Keratinocyte (primary cell): ENCODE measurements at regions not wholly inside any gene's neighbourhood (a gene's known extent, or its start where the extent isn't known, plus 50 kb on each side); places are given as distances from the start of the nearest gene placed in this dataset.

Experiments used
- CTCF ChIP-seq, 3 experiments: IDR thresholded peaks in 1 of 3; conservative IDR thresholded peaks in 1 of 3; optimal IDR thresholded peaks in 1 of 3; 2 replicates in 2 of 3; 3 replicates in 1 of 3; pipeline versions ENCODE3 to v1.5.1; 2011; ENCODE audit warnings: low read length in 3 of 3, mild to moderate bottlenecking in 3 of 3, moderate library complexity in 2 of 3, control low read depth in 1 of 3, inconsistent platforms in 1 of 3; ENCODE audit not compliant: insufficient read depth in 2 of 3; ENCODE audit errors: extremely low read depth in 1 of 3
- EZH2 ChIP-seq: IDR thresholded peaks from one replicate; pipeline ENCODE4 v1.6.1; 2012; ENCODE audit warnings: inconsistent platforms, mild to moderate bottlenecking, low read length, moderate library complexity

DNA sequence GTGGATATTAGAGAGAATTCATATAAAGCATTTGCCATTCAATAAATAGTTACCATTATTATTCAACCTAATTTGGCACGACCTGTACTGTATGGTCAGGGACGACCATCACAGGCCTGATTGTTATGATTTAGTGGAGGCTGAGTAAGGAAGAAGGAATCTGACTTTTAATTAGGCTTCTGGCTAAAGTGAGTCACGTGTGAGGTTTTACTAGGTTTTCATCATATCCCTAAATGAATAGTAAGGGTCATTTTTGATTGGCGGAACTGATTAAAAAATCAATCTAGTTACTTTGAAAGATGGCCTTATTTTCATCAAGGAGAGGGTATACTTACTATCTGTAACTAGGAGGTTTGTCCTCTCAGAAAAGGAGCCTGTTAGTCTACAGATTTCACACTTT lies 143.4 kb downstream of the ADCYAP1 start:
- TF ChIP-seq EZH2 (no peak), CTCF (optimal IDR thresholded peaks at IDR 0.05 in 1 of 3, IDR thresholded peaks at IDR 0.05 in 1 of 3, conservative IDR thresholded peaks at IDR 0.05 in 1 of 3; ENCODE audit: extremely low read depth in 1 of 3, insufficient read depth in 2 of 3, low read length in 3 of 3) (no peak)
